ENCODE measurements at regions not wholly inside any gene's neighbourhood (a gene's known extent, or its start where the extent isn't known, plus 50 kb on each side); places are given as distances from the start of the nearest gene placed in this dataset.

DNA sequence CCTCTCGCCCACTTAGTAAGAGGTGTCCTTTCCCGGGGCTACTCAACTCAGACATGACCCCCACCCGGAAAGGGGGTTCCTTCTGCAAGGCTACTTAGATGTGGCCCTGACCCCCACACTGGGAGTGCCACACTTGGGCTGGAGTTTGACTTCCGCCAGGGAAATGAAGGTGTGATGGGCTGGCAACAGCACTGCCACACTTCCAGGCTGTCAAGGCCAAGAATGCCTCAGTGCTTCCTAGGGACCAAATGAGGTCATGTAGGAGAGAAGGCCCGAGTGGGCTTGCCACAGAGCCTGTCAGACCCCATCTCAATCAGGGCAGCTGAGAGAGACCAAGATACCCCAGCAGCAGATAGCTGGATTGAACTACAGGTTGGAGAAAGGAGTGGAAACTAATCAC, 55.5 kb downstream of the DRD1 start:
- FAIRE-seq = no peak

DNA sequence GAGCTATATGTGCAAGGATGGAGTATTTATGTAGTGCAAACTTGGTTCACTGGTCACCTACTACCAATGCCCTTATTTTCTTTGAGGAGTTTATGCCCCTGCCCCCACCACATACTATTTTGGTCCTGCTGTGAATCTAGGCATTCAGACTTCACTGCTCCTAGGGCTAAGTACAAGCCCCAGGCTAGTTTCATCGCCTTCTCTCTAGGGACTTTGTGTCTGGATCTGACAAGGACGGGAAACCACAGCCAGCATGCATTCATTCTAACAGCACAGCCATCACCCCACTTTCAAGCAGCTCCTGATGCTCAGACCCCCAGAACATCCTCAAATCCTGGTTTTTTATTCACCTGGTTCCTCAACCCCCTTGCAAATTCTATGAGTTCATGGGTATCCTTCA, 56.8 kb downstream of the DRD1 start:
- FAIRE-seq = no peak

DNA sequence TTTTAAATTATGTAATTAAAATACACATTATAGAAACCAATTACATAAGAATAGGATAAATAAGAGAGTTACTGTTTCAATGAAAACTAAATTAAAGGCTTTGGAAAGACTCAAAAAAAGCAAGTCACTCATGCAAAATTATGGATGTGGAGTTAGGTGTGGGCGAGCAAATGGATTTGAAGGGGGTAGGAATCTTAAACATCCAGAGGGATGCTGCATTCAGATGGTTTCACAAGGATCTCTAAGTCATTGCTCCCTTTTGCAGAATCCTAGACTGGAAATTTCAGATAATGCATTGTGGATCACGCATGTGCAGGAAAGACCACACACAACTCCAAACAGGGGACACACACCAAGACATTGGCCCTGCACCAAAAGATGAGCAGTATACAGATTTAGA, 57.5 kb downstream of the DRD1 start:
- FAIRE-seq = no peak

DNA sequence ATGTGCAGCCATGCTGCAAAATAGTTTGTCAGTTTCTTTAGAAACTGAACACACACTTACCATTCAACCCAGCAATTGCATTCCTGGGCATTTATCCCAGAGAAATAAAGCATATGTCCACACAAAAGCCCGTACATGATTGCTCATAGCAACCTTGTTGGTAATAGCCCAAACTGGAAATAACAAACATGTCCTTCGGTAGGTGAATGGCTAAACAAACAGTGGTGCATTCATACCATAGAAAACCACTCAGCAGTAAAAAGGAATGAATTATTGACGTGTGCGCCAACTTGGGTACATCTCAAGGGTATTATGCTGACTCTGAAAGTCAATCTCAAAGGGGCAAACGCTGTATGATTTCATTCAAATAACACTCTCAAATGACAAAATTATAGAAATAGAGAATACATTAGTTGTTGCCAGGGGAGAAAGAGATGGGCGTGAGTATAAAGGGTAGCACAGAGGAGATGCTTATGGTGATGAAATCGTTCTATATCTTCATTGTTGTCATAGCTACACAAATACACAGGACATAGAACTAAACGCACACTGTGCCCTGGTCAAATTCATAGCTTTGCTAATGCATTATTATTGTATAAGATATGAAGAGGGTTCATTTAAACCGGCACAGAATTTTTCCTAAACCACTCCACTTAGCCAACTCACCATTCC, 58.2 kb downstream of the DRD1 start:
- FAIRE-seq = no peak

DNA sequence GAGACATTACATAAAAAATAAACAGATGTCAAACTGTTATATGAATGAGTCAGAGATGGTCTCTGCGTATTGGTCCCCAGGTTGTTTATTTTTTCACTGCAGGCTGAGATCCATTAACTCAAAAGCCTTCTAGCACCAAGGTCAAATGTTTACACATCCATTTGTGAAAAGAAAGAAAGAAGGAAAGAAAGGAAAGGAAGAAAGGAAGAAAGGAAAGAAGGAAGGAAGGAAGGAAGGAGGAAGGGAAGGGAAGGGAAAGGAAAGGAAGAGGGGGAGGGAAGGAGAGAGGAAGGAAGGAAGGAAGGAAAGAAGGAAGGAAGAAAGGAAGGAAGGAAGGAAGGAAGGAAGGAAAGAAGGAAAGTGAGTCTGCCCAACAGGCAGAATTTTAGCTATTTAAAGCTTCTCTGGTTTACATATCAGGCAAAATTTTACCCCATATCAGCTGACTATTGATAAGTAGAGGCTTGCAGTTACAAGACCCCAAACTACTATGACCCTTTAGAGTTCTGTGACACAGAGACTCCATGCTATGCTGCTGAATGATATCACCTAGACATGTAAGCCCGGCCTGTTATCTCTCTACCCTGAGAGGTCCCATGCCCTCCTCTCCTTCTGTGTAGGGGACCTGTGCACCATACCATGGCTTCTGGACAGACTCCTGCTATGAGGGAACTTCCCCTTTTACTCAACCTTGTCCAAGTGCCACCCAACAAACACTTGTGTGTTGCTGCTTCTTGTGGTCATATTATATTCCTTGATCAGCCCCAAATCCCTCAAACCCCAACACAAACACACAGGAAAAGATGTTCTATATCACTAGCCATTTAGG, 59.0 kb downstream of the DRD1 start:
- no peak for FAIRE-seq

DNA sequence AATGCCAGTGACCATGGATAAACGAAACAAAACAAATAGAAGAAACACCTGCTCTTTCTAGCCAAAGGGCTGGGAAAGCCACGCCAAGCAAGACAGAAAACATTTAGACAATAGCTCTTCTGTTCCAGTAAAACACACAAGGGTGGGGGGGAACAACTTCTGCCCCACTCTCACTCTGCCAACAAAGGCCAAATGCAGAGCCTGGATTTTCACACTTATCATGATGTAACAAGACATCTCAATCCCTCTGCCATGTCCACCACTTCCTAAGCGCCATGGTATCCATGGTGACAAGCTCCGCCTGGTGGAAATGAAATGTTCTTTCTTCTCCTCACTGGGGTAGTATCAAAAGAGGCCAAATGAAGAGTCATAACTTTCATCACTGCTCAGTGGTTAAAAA, 60.6 kb downstream of the DRD1 start:
- no peak for FAIRE-seq

DNA sequence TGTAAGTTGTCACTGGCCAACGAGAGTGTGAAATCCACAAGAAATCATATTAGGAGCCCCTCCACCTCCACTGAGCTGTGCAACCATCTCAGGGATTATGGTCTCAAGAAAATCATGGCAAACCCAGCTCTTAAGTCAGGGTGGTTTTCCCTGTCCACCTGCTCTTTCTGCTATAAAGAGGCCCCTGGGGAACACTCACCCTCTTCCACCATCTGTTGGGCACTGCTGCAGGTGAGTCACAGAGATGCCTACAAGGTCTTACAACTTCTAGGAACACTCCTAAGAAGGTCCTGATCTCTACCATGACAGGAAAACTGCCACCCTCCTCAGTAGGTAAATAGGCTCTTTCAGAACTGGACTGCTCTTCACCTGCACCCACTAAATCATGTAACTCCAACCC, 61.8 kb downstream of the DRD1 start:
- no peak for FAIRE-seq

DNA sequence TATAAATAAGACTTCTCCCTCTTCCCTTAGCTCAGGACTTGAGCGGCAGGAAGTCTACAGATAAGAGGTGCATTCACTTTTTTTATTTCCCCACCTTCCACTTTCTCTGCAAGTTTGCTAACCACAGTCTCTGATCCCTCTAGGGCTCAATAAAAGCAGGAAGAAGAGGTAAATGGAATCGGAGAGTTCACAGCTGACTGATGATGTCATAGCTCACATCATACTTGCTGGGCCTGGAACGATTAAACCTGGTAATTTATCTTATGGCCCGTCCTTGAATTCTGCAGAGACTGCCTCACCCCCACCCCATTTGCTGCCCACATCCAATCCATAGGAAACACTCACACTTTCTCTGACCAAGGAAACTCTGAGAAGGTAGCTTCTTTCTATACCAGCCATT, 62.9 kb downstream of the DRD1 start:
- no peak for FAIRE-seq

DNA sequence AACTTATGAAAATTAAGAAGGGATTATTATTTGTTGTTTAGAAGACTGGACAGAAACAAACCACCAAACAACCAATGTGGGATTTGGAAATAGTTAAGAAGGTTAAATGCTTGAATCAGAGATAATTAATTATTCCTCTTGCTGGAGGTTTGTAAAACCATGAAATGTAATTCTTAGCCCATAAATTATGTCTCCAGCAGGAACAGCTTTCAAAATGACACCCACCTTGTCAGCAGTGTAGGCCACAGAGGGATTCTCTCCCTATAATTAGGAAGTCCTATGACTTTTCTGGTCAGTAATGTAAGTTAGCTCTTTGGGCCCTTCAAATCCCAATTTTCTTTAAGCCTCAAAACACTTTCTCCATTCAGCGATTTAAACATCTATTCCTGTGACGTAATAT, 63.3 kb downstream of the DRD1 start:
- no peak for FAIRE-seq

DNA sequence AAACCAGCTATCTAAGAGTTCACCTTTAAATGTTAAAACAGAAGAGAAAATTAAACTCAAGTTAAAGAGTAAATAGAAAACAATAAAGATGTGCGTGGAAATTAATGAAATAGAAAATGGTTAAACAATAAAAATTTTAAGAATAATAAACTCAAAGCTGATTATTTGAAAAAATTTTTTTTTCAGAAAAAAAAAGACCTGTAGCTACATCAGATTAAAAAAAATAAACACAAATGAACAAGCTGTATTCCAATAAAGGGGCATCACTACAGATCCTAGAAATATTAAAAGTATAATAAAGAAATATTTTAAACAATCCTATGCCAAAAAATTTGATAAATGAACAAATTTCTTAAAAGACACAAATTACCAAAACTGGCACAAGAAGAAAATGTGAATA, 64.1 kb downstream of the DRD1 start:
- FAIRE-seq = no peak

DNA sequence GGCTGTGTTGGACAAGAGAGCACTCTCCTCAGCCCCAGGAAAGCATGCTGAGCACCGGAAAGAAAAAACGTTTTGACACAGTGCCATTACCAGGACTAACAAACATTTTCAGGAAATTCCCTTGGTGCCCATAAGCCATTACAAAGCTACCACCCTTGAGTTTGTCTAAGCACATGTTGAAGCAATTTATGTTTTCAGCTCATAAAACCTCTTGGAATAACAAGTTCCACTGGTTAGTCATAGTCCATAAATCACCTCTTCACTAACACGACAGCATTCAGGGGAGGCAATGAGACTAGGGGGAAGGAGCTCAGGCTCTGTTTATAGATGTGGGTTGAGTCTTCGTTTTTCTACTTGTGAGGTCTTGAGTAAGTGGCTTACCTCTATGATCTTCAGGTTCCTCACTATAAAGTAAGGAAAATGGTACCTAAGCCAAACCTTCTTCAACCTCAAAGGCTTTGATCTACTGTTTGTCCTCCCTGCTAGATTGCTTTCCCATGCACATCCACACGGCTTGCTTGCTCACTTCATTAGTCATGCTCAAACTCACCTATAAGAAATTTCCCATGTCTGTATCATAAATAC, 65.4 kb downstream of the DRD1 start:
- no peak for FAIRE-seq

DNA sequence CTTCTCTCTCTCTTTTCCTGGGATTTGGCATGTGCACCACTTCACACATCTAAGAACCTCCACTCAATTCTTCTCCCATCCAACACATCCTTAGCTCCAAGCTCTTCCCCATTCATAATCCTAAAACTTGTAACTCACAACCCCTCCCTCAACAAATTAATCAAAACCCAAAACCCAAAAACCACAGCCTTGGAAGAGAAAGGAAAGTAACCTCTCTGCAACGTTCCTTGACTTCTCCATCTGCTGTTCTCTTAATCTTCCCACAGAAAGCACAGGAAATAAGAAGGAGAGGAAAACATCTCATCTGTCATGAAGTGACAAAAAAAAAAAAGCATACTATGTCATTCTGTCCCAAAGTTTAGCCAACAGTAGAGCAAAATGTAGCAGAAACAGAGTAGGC, 66.2 kb downstream of the DRD1 start:
- no peak for FAIRE-seq

DNA sequence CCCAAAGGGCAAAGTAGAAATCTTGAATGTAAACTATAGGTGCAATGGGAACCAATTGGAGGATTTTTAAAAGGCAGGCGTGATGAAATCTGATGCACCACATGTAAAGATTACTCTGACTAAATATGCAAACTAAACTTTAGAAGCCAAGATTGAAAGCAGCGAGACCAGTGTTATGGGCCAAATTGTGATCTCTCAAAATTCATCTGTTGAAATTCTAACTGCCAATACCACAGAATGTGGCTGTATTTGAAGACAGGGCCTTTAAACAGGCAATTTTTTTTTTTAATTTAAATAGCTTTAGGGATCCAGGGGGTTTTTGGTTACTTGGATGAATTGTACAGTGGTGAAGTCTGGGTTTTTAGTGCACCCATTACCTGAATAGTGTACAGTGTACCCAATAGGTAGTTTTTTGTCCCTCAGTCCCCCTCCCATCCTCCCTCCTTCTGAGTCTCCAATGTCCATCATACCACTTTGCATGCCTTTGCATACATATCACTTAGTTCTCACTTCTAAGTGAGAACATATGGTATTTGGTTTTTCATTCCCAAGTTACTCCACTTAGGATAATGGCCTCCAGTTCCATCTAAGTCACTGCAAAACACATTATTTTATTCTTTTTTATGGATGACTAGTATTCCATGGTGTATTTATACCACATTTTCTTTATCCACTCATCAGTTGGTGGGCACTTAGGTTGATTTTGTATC, 69.7 kb downstream of the DRD1 start:
- no peak for FAIRE-seq

DNA sequence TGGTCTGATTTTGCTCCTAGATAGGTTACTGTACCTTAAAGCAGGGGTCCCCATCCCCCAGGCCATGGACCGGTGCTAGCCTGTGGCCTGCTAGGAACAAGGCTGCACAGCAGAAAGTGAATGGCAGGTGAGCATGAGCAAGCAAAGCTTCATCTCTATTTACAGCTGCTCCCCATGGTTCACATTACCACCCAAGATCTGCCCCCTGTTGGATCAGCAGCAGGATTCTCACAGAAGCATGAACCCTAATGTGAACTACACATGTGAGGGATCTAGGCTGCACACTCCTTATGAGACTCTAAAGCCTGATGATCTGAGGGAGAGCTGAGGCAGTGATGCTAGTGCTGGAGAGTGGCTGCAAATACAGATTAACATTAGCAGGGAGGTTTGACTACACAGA, 78.1 kb downstream of the DRD1 start:
- FAIRE-seq = no peak

DNA sequence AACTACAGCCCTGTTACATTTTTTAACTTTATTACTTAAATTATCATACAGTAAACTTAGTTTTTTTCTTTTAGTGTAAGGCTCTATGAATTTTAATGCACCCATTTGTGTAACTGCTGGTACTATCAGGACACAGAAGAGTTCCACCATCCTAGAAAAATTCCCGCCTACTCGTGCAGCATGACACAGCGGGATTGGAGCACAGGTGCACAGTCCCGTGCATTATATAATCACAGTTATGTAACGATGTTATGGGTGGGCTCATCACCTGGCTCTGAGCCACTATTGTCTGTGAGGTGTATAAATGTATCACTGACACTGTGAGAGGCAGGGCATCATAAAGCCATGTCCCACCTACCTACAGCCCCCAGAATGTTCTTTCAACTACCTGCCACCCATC, 80.7 kb downstream of the DRD1 start:
- no peak for FAIRE-seq

DNA sequence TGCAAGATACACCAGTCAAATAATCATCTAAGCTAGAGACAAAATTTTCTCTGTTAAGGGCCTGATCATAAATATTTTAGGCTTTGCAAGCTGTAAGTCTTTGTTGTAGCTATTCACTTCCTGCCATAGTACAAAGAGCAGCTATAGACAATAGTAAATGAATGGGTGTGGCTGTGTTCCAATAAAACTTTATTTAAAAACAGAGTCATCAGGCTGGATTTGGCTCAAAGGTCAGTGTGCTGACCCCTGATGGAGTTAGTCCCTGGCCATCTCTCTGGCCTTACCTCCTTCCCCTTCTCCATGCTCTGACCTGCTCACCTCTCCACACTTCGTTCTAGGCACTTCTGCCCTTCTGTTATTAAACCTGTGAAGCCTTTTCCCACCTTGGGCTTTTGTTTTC, 86.0 kb downstream of the DRD1 start:
- no peak for FAIRE-seq

DNA sequence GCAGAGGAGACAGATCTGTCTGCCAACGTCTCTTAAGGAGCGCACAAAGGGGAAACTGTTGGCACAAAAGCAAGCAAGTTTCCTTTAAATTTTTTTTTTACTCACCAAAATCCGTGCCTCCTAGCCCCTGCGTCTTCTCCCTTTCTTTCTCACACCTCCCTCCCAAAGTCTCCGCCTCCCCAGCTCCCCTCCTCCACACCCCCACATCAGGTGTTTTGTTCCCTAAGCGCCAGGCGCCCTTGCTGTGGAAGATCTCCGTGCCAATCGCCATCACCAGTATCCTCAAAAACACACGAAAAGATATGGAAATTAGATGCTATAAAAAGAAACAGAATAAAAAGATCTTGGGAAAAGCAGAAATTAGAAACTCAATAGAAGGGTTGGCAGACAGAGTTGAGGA, 87.6 kb downstream of the DRD1 start:
- FAIRE-seq = no peak

DNA sequence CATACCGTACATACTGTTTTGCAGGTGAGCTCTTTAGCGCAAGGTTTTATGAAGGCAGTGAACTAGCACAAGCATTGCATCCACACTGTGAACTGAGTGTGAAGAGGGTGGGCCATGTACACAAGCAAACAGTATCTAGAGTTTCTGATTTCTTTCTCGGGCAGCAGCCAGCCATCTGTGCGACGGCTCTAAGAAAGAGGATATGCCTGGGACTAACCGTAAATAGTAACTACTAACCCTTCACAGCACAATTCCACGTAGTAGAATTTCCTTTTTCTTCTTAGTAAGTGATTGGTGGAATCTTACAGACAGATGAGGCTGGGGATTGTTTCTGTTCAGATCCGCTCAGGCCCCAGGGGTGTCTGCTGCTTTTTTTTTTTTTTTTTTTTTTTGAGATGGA, 89.0 kb downstream of the DRD1 start:
- no peak for FAIRE-seq

DNA sequence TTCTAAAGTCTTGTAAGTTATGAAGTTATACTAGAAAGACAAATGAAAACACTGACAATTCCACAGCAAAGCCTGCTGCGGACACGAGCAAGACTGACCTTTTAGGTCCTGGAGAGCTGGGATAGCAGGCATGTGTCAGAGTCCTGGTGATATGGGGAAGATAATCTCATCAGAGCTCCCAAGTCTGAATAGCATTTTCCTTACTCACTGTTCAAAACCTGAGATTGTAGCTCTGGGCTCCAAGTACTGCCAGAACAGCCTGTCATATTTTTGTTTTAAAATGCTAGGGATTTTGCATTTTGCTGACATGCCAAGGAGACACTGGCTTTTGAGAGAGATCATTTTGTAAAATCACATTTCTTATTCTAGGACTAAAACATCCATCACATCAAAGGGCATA, 90.1 kb downstream of the DRD1 start:
- no peak for FAIRE-seq

DNA sequence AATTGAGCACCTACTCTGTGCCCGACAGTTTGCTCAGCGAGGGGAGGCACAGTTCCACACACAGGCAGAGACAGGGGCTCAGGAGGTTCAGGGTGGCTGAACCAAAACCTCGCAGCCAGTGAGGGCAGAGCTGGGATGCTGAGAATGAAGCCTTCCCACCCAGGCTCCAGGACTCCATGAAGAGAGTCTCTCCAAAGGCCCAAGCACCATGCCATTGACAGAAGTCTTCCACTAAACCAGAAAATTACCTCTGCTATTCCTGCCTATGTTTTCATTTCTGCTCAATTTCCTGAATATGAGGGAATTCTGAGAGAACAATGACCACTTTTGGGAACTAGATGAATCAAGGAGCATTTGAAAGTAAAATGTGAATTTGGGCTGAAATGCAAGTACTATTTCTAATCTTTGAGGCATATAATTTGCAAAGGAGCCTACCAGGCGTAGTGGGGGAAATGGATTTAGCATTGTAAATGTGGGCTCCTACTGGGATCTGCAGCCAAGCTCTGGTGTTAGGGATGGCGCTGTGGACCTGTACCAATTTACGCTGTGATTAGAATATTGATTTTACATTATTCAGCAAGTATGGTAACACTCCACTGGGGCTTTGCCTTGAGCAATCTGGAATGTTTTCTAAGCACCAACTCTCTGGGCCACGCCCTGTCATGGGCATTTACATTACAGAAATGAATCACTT, 91.9 kb downstream of the DRD1 start:
- FAIRE-seq = no peak

DNA sequence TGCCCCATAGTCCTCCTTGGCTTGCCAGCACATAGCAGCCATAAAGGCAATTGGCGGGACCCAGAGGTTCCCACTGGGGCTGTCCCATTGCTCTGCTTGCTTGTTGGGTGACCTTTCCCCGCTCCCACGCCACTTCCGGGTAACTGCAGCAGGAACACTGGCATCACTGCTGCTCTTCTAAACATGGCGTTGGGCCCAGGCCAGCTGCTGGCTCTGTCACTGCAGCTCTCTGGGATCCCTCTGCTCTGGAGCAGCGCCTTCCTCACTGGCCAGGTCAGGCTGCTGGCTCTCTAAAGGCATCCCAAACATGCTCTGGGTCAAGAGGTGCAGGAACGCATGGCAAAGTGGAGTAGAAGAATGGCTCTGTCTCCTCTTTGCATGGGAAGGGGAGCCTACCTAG, 92.9 kb downstream of the DRD1 start:
- FAIRE-seq = no peak

DNA sequence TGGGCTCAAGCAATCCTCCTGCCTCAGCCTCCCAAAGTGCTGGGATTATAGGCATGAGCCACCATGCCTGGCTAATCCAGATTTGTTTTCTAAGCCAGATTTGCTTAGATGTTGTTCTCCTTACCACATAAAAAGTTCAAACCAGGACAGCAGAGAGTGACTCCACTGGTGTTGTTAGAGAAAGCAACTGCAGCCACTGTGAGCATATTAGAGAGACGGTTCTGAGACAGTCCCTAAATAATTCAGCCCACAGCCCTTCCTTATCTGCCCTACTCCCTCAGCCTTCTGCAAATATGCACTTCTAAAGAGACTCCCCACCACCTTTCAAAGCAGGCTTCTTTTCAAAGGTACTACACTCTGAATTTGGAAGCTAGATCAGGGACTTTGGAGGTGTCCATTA, 96.1 kb downstream of the DRD1 start:
- no peak for FAIRE-seq

DNA sequence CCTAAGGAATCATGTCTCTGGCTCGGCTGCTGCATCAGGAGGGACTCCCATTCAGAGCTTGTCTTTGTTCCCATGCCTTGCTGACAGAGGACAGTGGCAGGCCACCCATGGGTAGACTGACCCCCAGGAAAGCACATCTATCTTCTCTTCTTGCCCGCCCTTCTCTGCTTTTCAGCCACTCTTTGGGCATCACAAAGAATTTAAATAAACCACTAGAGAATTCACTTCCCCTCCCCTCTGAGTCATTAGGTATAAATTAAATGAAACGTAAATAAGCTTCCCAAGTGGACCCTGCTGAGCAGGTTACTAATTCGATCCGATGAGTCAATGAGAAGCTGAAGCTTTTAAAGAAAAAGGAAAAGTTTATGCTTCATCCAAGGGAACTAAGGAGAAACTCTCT, 97.0 kb downstream of the DRD1 start:
- FAIRE-seq = no peak

All from colon (tissue), 2 donors.